Esophagus mucosa (tissue), 1 donor: ENCODE measurements at regions not wholly inside any gene's neighbourhood (a gene's known extent, or its start where the extent isn't known, plus 50 kb on each side); places are given as distances from the start of the nearest gene placed in this dataset.

ENCODE experiments used
- ATAC-seq: fragments of 200-7000 bp; cut with Tn5 transposase; one replicate; pipeline ENCODE4 v1.9.1; 2020
- donor health status: DM: yes; HTN: yes; CAD: no.

GRCh38 chr17:69954241-69954925 is 120.6 kb upstream of the KCNJ16 start:
- no peak for ATAC-seq

- no peak for ATAC-seq
Measured at GRCh38 chr17:69958063-69958462, 117.0 kb upstream of the KCNJ16 start.

GRCh38 chr17:69959283-69959682 is 115.7 kb upstream of the KCNJ16 start:
- peak; percentile 71 for ATAC-seq

GRCh38 chr17:69960755-69961154 is 114.3 kb upstream of the KCNJ16 start:
- no peak for ATAC-seq

- no peak for ATAC-seq
Measured at GRCh38 chr17:69961501-69962145, 113.4 kb upstream of the KCNJ16 start.

GRCh38 chr17:69962436-69962995 is 112.5 kb upstream of the KCNJ16 start:
- no peak for ATAC-seq

- ATAC-seq = no peak
Measured at GRCh38 chr17:69967910-69968411, 107.1 kb upstream of the KCNJ16 start.

- no peak for ATAC-seq
Measured at GRCh38 chr17:69969897-69970296, 105.1 kb upstream of the KCNJ16 start.

GRCh38 chr17:69972251-69972650 is 102.8 kb upstream of the KCNJ16 start:
- ATAC-seq = no peak

GRCh38 chr17:69975808-69976207 is 99.2 kb upstream of the KCNJ16 start:
- no peak for ATAC-seq

- no peak for ATAC-seq
Measured at GRCh38 chr17:69978056-69978646, 96.9 kb upstream of the KCNJ16 start.

GRCh38 chr17:69981441-69981840 is 93.6 kb upstream of the KCNJ16 start:
- ATAC-seq = no peak

- no peak for ATAC-seq
Measured at GRCh38 chr17:69995476-69995875, 79.5 kb upstream of the KCNJ16 start.

GRCh38 chr17:69997332-69997731 is 77.7 kb upstream of the KCNJ16 start:
- no peak for ATAC-seq

GRCh38 chr17:69999253-69999652 is 75.8 kb upstream of the KCNJ16 start:
- ATAC-seq = no peak

GRCh38 chr17:70006159-70006558 is 68.9 kb upstream of the KCNJ16 start:
- ATAC-seq = peak; percentile 91

GRCh38 chr17:70011750-70012149 is 63.3 kb upstream of the KCNJ16 start:
- no peak for ATAC-seq

GRCh38 chr17:70013911-70014310 is 61.1 kb upstream of the KCNJ16 start:
- no peak for ATAC-seq

GRCh38 chr17:70017112-70017511 is 57.9 kb upstream of the KCNJ16 start:
- ATAC-seq = no peak

- no peak for ATAC-seq
Measured at GRCh38 chr17:70017941-70018340, 57.1 kb upstream of the KCNJ16 start.

GRCh38 chr17:70021726-70022125 is 53.3 kb upstream of the KCNJ16 start:
- ATAC-seq = no peak

- no peak for ATAC-seq
Measured at GRCh38 chr17:70022175-70022574, 52.9 kb upstream of the KCNJ16 start.

GRCh38 chr17:70024253-70024652 is 50.8 kb upstream of the KCNJ16 start:
- ATAC-seq = no peak
